GM12874 (cell line): ENCODE measurements at regions not wholly inside any gene's neighbourhood (a gene's known extent, or its start where the extent isn't known, plus 50 kb on each side); places are given as distances from the start of the nearest gene placed in this dataset.
A peak's percentile ranks its signal among the peaks of the same experiment; 100 is the strongest.

Experiments used
- TF ChIP-seq, protein P1 (sequence below): IDR thresholded peaks from 2 replicates; pipeline ENCODE4 v1.5.1; 2011; ENCODE audit warnings: low read depth, mild to moderate bottlenecking, control low read depth, low read length, moderate library complexity; ENCODE audit not compliant: insufficient read depth

- TF ChIP-seq, protein P1, sequence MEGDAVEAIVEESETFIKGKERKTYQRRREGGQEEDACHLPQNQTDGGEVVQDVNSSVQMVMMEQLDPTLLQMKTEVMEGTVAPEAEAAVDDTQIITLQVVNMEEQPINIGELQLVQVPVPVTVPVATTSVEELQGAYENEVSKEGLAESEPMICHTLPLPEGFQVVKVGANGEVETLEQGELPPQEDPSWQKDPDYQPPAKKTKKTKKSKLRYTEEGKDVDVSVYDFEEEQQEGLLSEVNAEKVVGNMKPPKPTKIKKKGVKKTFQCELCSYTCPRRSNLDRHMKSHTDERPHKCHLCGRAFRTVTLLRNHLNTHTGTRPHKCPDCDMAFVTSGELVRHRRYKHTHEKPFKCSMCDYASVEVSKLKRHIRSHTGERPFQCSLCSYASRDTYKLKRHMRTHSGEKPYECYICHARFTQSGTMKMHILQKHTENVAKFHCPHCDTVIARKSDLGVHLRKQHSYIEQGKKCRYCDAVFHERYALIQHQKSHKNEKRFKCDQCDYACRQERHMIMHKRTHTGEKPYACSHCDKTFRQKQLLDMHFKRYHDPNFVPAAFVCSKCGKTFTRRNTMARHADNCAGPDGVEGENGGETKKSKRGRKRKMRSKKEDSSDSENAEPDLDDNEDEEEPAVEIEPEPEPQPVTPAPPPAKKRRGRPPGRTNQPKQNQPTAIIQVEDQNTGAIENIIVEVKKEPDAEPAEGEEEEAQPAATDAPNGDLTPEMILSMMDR, result no peak
These were observed 158.7 kb upstream of the ATP6AP2 start for GRCh38 chrX:40422021-40422420.

GRCh38 chrX:40420899-40421729 is 159.7 kb upstream of the ATP6AP2 start:
- TF ChIP-seq, protein P1, result no peak

DNA sequence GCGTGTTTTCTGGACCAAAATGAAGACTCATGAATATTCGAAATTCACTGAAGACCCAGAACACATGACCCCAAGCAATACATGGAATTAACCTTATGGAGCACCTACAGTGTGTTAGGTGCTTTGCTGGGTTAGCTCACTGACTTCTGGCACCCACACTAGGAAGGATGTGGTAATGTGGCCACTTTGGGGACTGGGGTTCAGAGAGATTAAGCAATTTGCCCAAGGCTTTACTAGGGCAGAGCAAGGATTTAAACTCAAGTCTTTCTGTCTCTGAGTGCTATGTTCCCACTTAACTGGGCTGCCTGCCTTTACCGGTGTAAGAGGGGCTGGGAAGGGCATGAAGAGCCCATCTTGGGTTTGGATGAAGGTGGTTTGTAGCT is 162.0 kb upstream of the ATP6AP2 start:
- TF ChIP-seq, protein P1, result no peak

- TF ChIP-seq, protein P1, result no peak
These were observed 162.5 kb upstream of the ATP6AP2 start for GRCh38 chrX:40418146-40418812.

- TF ChIP-seq, protein P1, result no peak
These were observed 165.1 kb upstream of the ATP6AP2 start for GRCh38 chrX:40415675-40416074.

GRCh38 chrX:40414335-40414734 is 166.4 kb upstream of the ATP6AP2 start:
- TF ChIP-seq, protein P1, result no peak

GRCh38 chrX:40411340-40412111 is 169.2 kb upstream of the ATP6AP2 start:
- TF ChIP-seq, protein P1, result 0 out of 2 replicates have a peak, but pooled peaks have one; percentile 25
